ENCODE measurements at regions not wholly inside any gene's neighbourhood (a gene's known extent, or its start where the extent isn't known, plus 50 kb on each side); places are given as distances from the start of the nearest gene placed in this dataset.

DNA sequence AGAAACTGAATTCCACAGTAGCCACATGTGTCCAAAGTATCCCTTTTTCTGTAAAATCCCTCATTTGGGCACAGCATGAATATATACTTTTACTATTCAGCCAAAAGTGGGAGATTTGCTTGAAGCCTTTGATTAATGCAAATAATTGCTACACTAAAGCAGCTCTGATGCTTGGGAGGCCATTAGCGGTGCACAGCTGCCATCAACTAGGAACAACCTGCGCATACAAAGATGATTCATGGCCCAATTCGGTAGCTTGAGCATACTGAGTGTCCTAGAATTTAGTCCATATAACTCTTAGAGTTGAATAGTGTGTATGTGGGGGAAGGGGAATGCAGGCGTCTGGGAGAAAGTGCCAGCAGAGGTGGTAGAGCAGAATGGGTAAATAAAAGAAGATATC, 277.0 kb upstream of the RMST start:
- no peaks in the 10 kb centered on the region for H4K20me1 ChIP-seq (ENCODE audit: insufficient read depth)
- no peaks in the 10 kb centered on the region for H3K79me2 ChIP-seq (replicated peaks; ENCODE audit: insufficient read depth, low read length)
- no peak for TF ChIP-seq RAD21 (conservative IDR thresholded peaks at IDR 0.05)
- TF ChIP-seq POLR2AphosphoS5 (IDR thresholded peaks at IDR 0.05): no peak
- no peak for TF ChIP-seq SMC3 (conservative IDR thresholded peaks at IDR 0.05; ENCODE audit: poor library complexity)
- TF ChIP-seq MXI1 (conservative IDR thresholded peaks at IDR 0.05; ENCODE audit: poor library complexity, severe bottlenecking): no peak
- TF ChIP-seq EZH2 (IDR thresholded peaks at IDR 0.05; ENCODE audit: borderline replicate concordance, insufficient read depth, low read length, poor library complexity, severe bottlenecking): no peak
- TF ChIP-seq EP300 (conservative IDR thresholded peaks at IDR 0.05; ENCODE audit: poor library complexity, severe bottlenecking): no peak
- TF ChIP-seq REST (IDR thresholded peaks at IDR 0.05; ENCODE audit: borderline replicate concordance): no peak
- no peak for TF ChIP-seq TAF1 (IDR thresholded peaks at IDR 0.05; ENCODE audit: low read depth)
- no peak for TF ChIP-seq CTCF (IDR thresholded peaks at IDR 0.05; ENCODE audit: poor library complexity, severe bottlenecking)
- H3K4me3 ChIP-seq (ENCODE audit: low read length): no peak overlapping the region
- no peak overlapping the region for H3K9ac ChIP-seq (ENCODE audit: low read length)
- no peaks in the 10 kb centered on the region for H3K9me2 ChIP-seq (ENCODE audit: insufficient read depth, low read length)
- H3K9me3 ChIP-seq (ENCODE audit: low read length): no peaks in the 10 kb centered on the region
- H3K27me3 ChIP-seq (ENCODE audit: insufficient read depth, low read depth, low read length): no peaks in the 10 kb centered on the region
- no peak overlapping the region for H3K4me2 ChIP-seq (ENCODE audit: low read length)
- peaks cover 4% of the 10 kb centered on the region for H3F3A ChIP-seq (ENCODE audit: insufficient read depth, low read length, poor library complexity, severe bottlenecking)
- no peaks in the 10 kb centered on the region for H3K36me3 ChIP-seq (ENCODE audit: insufficient read depth, low read length)
- H3K27ac ChIP-seq (ENCODE audit: low read length): no peak overlapping the region
- H2AFZ ChIP-seq (ENCODE audit: low read depth, low read length): no peak overlapping the region

DNA sequence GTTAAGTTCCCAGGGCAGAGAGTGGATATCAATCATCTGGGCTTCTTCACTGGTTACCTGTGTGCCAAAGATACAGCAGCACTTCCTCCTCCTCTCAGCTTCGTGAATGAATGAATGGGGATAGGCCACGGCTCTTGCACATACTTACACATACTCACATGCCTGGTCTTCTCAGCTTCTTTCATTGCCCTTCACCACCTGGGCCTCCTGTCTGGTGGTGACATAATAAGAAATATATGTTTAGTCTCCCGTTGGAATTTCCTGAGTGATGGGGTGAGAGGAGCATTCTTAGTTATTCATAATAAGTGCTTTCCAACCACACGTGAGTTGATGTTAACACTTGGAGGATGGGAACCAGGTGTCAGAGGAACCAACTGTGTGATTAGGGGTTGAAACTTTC, 268.1 kb upstream of the RMST start:
- no peak overlapping the region for H3K9ac ChIP-seq (ENCODE audit: low read length)
- H3K4me3 ChIP-seq (ENCODE audit: low read length): no peak overlapping the region
- H3K4me2 ChIP-seq (ENCODE audit: low read length): no peak overlapping the region
- H3K79me2 ChIP-seq (replicated peaks; ENCODE audit: insufficient read depth, low read length): no peaks in the 10 kb centered on the region
- TF ChIP-seq EP300 (conservative IDR thresholded peaks at IDR 0.05; ENCODE audit: poor library complexity, severe bottlenecking) (no peak), POLR2AphosphoS5 (IDR thresholded peaks at IDR 0.05) (no peak), MXI1 (conservative IDR thresholded peaks at IDR 0.05; ENCODE audit: poor library complexity, severe bottlenecking) (no peak), TAF1 (IDR thresholded peaks at IDR 0.05; ENCODE audit: low read depth) (no peak), EZH2 (IDR thresholded peaks at IDR 0.05; ENCODE audit: borderline replicate concordance, insufficient read depth, low read length, poor library complexity, severe bottlenecking) (no peak), SMC3 (conservative IDR thresholded peaks at IDR 0.05; ENCODE audit: poor library complexity) (no peak), CTCF (IDR thresholded peaks at IDR 0.05; ENCODE audit: poor library complexity, severe bottlenecking) (no peak), RAD21 (conservative IDR thresholded peaks at IDR 0.05) (no peak), REST (IDR thresholded peaks at IDR 0.05; ENCODE audit: borderline replicate concordance) (no peak)
- peaks cover 4% of the 10 kb centered on the region for H3F3A ChIP-seq (ENCODE audit: insufficient read depth, low read length, poor library complexity, severe bottlenecking)
- H3K9me3 ChIP-seq (ENCODE audit: low read length): peaks cover 4% of the 10 kb centered on the region
- no peak overlapping the region for H3K27ac ChIP-seq (ENCODE audit: low read length)
- no peaks in the 10 kb centered on the region for H3K27me3 ChIP-seq (ENCODE audit: insufficient read depth, low read depth, low read length)
- H3K9me2 ChIP-seq (ENCODE audit: insufficient read depth, low read length): no peaks in the 10 kb centered on the region
- no peaks in the 10 kb centered on the region for H4K20me1 ChIP-seq (ENCODE audit: insufficient read depth)
- no peaks in the 10 kb centered on the region for H3K36me3 ChIP-seq (ENCODE audit: insufficient read depth, low read length)
- no peak overlapping the region for H2AFZ ChIP-seq (ENCODE audit: low read depth, low read length)

Data from neural cell (in vitro differentiated cells).